ENCODE measurements at regions not wholly inside any gene's neighbourhood (a gene's known extent, or its start where the extent isn't known, plus 50 kb on each side); places are given as distances from the start of the nearest gene placed in this dataset.

DNA sequence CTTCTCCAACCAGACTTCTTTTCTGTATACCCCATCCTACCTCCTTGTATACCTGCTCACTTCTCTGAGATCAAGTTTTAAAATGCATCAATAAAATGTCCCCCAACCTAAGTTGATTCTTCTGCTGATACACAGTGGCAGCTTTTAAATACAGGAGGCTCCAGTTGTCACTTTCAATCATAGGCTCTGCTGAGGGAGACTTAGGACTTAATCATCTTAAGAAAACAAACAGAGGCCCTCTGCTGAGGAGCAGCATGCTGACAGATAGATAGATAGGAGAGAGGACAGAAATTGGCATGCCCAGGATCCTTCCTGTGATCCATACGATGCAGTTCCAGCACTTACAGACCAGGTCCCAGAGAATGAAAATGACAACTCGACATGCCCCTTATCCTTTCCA lies 311.0 kb upstream of the PROX1 start:
- H3K4me3 ChIP-seq (ENCODE audit: low read depth, low read length), result no peak overlapping the region
- TF ChIP-seq, protein P1, sequence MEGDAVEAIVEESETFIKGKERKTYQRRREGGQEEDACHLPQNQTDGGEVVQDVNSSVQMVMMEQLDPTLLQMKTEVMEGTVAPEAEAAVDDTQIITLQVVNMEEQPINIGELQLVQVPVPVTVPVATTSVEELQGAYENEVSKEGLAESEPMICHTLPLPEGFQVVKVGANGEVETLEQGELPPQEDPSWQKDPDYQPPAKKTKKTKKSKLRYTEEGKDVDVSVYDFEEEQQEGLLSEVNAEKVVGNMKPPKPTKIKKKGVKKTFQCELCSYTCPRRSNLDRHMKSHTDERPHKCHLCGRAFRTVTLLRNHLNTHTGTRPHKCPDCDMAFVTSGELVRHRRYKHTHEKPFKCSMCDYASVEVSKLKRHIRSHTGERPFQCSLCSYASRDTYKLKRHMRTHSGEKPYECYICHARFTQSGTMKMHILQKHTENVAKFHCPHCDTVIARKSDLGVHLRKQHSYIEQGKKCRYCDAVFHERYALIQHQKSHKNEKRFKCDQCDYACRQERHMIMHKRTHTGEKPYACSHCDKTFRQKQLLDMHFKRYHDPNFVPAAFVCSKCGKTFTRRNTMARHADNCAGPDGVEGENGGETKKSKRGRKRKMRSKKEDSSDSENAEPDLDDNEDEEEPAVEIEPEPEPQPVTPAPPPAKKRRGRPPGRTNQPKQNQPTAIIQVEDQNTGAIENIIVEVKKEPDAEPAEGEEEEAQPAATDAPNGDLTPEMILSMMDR (IDR thresholded peaks at IDR 0.05; ENCODE audit: insufficient read depth, low read depth, low read length), result no peak
- no peak for DNase-seq (ENCODE audit: low read depth)

DNA sequence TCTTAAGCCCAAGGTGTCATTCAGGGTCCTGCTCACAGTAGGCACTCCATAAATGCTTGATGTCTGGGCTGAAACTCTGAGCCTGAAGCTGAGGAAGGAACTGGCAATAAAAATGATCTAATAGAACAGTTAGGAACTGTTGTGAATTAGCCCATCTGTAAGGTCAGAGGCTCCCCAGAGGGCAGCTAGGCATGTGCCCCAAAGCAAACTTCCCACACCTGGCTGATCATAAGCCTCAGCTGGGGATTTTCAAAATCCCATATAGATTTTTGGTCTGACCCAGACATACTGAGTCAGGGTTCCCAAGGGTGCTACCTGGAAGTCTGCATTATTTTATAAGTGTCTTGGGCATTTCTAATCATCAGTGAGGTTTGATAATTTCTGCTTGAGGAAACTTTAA lies 309.4 kb upstream of the PROX1 start:
- TF ChIP-seq, protein P1 (IDR thresholded peaks at IDR 0.05; ENCODE audit: insufficient read depth, low read depth, low read length), result no peak
- H3K4me3 ChIP-seq (ENCODE audit: low read depth, low read length), result no peak overlapping the region
- no peak for DNase-seq (ENCODE audit: low read depth)

DNA sequence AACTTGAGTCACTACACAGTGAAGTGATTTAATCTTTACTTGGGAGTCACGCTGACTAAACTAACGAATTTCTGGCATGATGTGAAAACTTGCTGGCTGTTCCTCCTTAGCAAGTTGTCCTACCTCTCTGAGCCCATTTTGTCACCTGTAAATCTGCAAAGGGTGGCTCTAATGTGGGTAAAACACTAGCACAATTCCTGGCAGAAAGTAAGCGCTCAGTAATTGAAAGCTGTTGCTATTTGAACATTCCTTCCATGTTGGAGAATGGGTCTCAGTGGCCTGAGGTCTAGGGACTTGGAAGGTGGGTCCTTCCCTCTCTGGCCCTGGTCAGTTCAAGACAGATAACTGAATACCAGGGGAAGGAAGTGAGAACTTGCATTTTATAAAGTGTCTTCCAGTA lies 309.0 kb upstream of the PROX1 start:
- TF ChIP-seq, protein P1 (IDR thresholded peaks at IDR 0.05; ENCODE audit: insufficient read depth, low read depth, low read length), result no peak
- no peak overlapping the region for H3K4me3 ChIP-seq (ENCODE audit: low read depth, low read length)

DNA sequence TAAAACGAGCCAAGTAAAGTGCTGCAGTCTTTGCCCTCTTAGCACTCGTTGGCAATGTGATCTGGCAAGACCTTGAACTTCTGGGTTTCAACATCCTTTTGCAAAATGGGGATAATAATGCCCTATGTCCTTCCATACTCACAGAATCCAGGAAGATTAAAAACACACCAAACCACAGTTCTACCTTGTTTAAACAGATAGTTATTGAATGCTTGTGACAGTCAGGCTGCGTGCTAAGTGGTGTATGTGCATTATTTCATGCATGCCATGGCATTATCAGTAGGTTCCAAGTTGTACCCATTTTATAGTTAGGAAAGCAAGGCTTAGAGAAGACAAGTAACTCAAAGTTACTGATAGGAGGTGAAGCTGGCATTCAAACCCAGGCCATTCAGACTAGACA lies 308.6 kb upstream of the PROX1 start:
- DNase-seq (ENCODE audit: low read depth), result no peak
- TF ChIP-seq, protein P1 (IDR thresholded peaks at IDR 0.05; ENCODE audit: insufficient read depth, low read depth, low read length), result no peak
- no peak overlapping the region for H3K4me3 ChIP-seq (ENCODE audit: low read depth, low read length)

More for the DNA sequence above, 309.0 kb upstream of the PROX1 start:
- DNase-seq (ENCODE audit: low read depth), result no peak

DNA sequence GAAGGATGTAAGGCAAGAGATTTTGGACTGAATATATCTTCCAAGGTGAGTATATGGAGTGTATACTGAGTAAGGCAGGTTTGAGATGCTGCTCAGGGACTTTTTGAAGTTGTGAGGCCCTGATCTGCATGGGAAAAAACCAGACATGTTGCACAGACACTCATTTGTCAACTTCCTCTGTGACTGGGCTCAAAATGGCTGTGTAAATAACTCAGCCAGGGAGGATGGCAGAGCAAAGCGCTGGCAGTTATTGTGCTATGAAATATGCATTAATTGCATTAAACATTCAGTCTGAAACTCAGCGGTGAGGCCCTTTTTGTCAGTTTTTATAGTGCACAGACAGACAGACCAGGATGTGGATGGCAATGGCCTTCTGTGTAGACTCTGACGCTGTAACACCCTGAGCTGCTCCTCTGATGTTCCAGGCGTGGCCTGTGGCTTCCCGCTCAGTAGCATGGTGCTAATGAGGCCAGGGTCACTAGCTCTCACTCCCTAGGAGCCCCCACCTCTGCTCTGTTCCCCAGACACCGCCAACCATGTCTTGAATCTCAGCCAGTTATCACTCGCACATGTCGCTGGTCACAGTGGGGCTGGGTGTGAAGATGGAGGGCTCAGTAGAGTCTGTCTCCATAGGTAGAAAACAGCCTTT lies 307.0 kb upstream of the PROX1 start:
- TF ChIP-seq, protein P1 (IDR thresholded peaks at IDR 0.05; ENCODE audit: insufficient read depth, low read depth, low read length), result no peak
- no peak overlapping the region for H3K4me3 ChIP-seq (ENCODE audit: low read depth, low read length)
- DNase-seq (ENCODE audit: low read depth), result no peak

DNA sequence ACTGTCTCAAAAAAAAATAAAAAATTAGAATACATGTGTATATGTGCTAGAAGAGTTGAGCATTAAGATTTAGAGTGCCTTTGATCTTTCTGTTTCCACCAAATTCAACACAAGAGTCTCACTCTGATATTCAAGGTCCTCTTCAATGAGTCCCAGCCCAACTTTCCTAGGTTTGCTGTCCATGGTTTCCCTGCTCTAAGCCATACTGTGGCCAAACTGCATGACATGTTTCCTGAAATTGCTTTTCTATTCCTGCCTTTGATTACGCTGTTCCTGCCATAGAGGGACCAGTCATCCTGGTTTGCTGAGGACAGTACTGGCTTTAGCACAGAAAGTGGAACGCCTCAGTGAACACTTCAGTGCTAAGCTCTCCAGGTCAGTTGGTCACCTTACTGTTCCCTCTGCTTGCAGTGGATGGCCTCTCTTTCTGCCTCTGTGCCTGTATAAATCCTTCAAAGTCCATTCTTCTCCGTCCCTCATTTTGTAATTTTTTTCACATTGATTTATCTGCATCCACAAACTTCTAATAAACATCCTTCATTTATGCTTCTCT lies 305.9 kb upstream of the PROX1 start:
- H3K4me3 ChIP-seq (ENCODE audit: low read depth, low read length), result no peak overlapping the region
- no peak for DNase-seq (ENCODE audit: low read depth)
- TF ChIP-seq, protein P1 (IDR thresholded peaks at IDR 0.05; ENCODE audit: insufficient read depth, low read depth, low read length), result no peak

DNA sequence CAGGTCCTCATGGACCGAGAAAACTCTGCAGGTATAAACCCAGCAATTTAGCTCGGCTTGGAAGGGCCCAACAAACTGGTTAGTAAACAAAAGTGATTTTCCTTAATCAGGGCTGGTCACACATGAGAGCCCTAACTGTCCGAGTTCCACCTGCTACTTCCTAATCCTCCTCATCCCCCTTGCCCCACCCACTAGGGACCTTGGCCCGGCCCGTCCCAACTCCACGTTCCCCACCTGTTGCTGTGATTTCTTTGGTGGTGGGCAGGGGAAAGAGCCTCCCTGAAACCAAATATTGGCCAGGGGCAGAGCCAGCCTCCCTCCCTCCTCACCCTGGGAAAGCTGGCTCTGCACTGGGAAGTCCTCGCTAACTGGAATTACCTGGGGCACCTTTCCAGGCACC lies 304.2 kb upstream of the PROX1 start:
- TF ChIP-seq, protein P1 (IDR thresholded peaks at IDR 0.05; ENCODE audit: insufficient read depth, low read depth, low read length), result no peak
- DNase-seq (ENCODE audit: low read depth), result no peak

More for the DNA sequence above, 304.2 kb upstream of the PROX1 start:
- no peak overlapping the region for H3K4me3 ChIP-seq (ENCODE audit: low read depth, low read length)
